IMR-90 (cell line): ENCODE measurements at regions not wholly inside any gene's neighbourhood (a gene's known extent, or its start where the extent isn't known, plus 50 kb on each side); places are given as distances from the start of the nearest gene placed in this dataset.

Experiments used
- ATAC-seq: fragments of 200-7000 bp; cut with Tn5 transposase; 2 replicates; pipeline ENCODE4 v1.9.1; 2020; ENCODE audit warnings: low read depth, mild to moderate bottlenecking, moderate library complexity
- BruUV-seq: library from RNA; stranded (reverse); fragments of 400-500 nt; replicated peaks from 2 replicates; lab custom pipeline; 2021; lab: Mats Ljungman, UMichigan
- CTCF ChIA-PET: fragments of 300-600 bp; formaldehyde crosslinking; extraction: SDS; loops from one replicate; lab custom pipeline; 2021; ENCODE audit warnings: antibody characterized with exemption; lab: Yijun Ruan, JAX
- POLR2A ChIA-PET: fragments of 300-600 bp; sonication (Branson Sonifier 250); formaldehyde crosslinking; loops from one replicate; lab custom pipeline; 2022; ENCODE audit warnings: antibody characterized with exemption; ENCODE audit not compliant: unreplicated experiment; lab: Charles Lee
- DNase-seq: peaks from one replicate; pipeline ENCODE4 v3.0.0; 2013
- H2AFZ ChIP-seq: replicated peaks from 2 replicates; pipeline ENCODE3; 2013; ENCODE audit warnings: low read length, mild to moderate bottlenecking; ENCODE audit not compliant: poor library complexity
- H2AK5ac ChIP-seq: 2 replicates; pipeline ENCODE4 v1.6.1; 2013; ENCODE audit warnings: low read depth, low read length, inconsistent platforms
- H2AK9ac ChIP-seq: replicated peaks from 2 replicates; pipeline ENCODE3; 2013; ENCODE audit warnings: mild to moderate bottlenecking, low read depth, low read length, moderate library complexity; ENCODE audit not compliant: poor library complexity
- H2BK120ac ChIP-seq: 2 replicates; pipeline ENCODE4 v1.6.1; 2013; ENCODE audit warnings: low read depth, low read length, inconsistent platforms
- H2BK15ac ChIP-seq: 3 replicates; pipeline ENCODE4 v1.6.1; 2013; ENCODE audit warnings: low read depth, low read length, inconsistent platforms
- H2BK20ac ChIP-seq: 2 replicates; pipeline ENCODE4 v1.6.1; 2013; ENCODE audit warnings: low read depth, mild to moderate bottlenecking, inconsistent platforms, low read length, moderate library complexity
- H2BK5ac ChIP-seq: 2 replicates; pipeline ENCODE4 v1.6.1; 2013; ENCODE audit warnings: mild to moderate bottlenecking, low read depth, low read length, inconsistent platforms; ENCODE audit not compliant: poor library complexity, severe bottlenecking
- H3K14ac ChIP-seq: replicated peaks from 2 replicates; pipeline ENCODE4 v1.6.1; 2013; ENCODE audit warnings: low read depth, low read length, inconsistent platforms
- H3K18ac ChIP-seq: 2 replicates; pipeline ENCODE4 v1.6.1; 2013; ENCODE audit warnings: low read depth, low read length, control low read depth
- H3K23ac ChIP-seq: 2 replicates; pipeline ENCODE4 v1.6.1; 2013; ENCODE audit warnings: low read depth, low read length, inconsistent platforms
- H3K27ac ChIP-seq: 2 replicates; pipeline ENCODE4 v1.5.1; 2013; ENCODE audit warnings: mild to moderate bottlenecking, control low read depth, low read length; ENCODE audit not compliant: insufficient read depth
- H3K27me3 ChIP-seq: 2 replicates; pipeline ENCODE4 v1.6.1; 2013; ENCODE audit warnings: low read length; ENCODE audit not compliant: control insufficient read depth, insufficient read depth
- H3K36me3 ChIP-seq: 2 replicates; pipeline ENCODE4 v1.6.1; 2013; ENCODE audit warnings: low read length, mixed read lengths; ENCODE audit not compliant: control insufficient read depth, insufficient read depth
- H3K4ac ChIP-seq: 2 replicates; pipeline ENCODE4 v1.6.1; 2013; ENCODE audit warnings: low read depth, low read length, inconsistent platforms
- H3K4me1 ChIP-seq: 2 replicates; pipeline ENCODE4 v1.6.1; 2013; ENCODE audit warnings: low read length, mixed read lengths; ENCODE audit not compliant: control insufficient read depth, insufficient read depth
- H3K4me2 ChIP-seq: 2 replicates; pipeline ENCODE4 v1.6.1; 2013; ENCODE audit warnings: low read depth, mild to moderate bottlenecking, control low read depth, low read length, moderate library complexity
- H3K4me3 ChIP-seq: 2 replicates; pipeline ENCODE4 v1.5.1; 2013; ENCODE audit warnings: low read depth, mild to moderate bottlenecking, control low read depth, low read length, moderate library complexity; ENCODE audit not compliant: insufficient read depth
- H3K56ac ChIP-seq: 2 replicates; pipeline ENCODE4 v1.6.1; 2013; ENCODE audit warnings: low read length, inconsistent platforms; ENCODE audit not compliant: insufficient read depth; ENCODE audit errors: extremely low read depth
- H3K79me1 ChIP-seq, 2 experiments: 2 replicates each; pipeline ENCODE4 v1.6.1; 2013; ENCODE audit warnings: low read length in 2 of 2, inconsistent platforms in 1 of 2, low read depth in 1 of 2
- H3K9ac ChIP-seq: 2 replicates; pipeline ENCODE4 v1.6.1; 2013; ENCODE audit warnings: low read depth, low read length, control low read depth
- H3K9me1 ChIP-seq: 2 replicates; pipeline ENCODE4 v1.6.1; 2013; ENCODE audit warnings: low read length, inconsistent platforms; ENCODE audit not compliant: insufficient read depth
- H3K9me3 ChIP-seq: 2 replicates; pipeline ENCODE4 v1.6.1; 2013; ENCODE audit warnings: low read length; ENCODE audit not compliant: control insufficient read depth, insufficient read depth
- H4K20me1 ChIP-seq: 2 replicates; pipeline ENCODE4 v1.6.1; 2013; ENCODE audit warnings: low read length, inconsistent platforms; ENCODE audit not compliant: insufficient read depth
- H4K5ac ChIP-seq: 2 replicates; pipeline ENCODE4 v1.6.1; 2013; ENCODE audit warnings: mild to moderate bottlenecking, low read depth, low read length, control low read depth
- H4K8ac ChIP-seq, 2 experiments: 2 replicates each; pipeline ENCODE4 v1.6.1; 2013; ENCODE audit warnings: low read depth in 2 of 2, low read length in 2 of 2, control low read depth in 1 of 2, inconsistent platforms in 1 of 2
- H4K91ac ChIP-seq: 2 replicates; pipeline ENCODE4 v1.6.1; 2013; ENCODE audit warnings: low read depth, low read length, inconsistent platforms; ENCODE audit not compliant: insufficient read depth
- RAD21 ChIP-seq: IDR thresholded peaks from 2 replicates; pipeline ENCODE4 v1.6.1; 2012; ENCODE audit warnings: low read length, improper control_type of control experiment
- RFX5 ChIP-seq: IDR thresholded peaks from 2 replicates; pipeline ENCODE4 v1.8.0; 2012; ENCODE audit warnings: low read depth, mild to moderate bottlenecking, low read length, moderate library complexity
- WGBS, 2 experiments: methylation state at CpG; one replicate each; pipeline versions ENCODE4 v1.1.5 to v1.1.7; 2013; ENCODE audit warnings: missing lambda C conversion rate in 2 of 2; ENCODE audit not compliant: insufficient read length in 1 of 2; ENCODE audit errors: extremely low coverage in 2 of 2; 5-methylcytosine and 5-hydroxymethylcytosine counted together
- dilution Hi-C: fragments of 300-500 bp; cut with HindIII; formaldehyde crosslinking; loops from one replicate; pipeline ENCODE4 v1.14.3; 2018; ENCODE audit warnings: low sequenced_read_pairs; ENCODE audit not compliant: unreplicated experiment
- in situ Hi-C: fragments of 300-500 bp; cut with MboI; formaldehyde crosslinking; loops from 3 replicates; pipeline ENCODE4 v1.14.3; 2019; ENCODE audit warnings: low sequenced_read_pairs, inconsistent platforms, mixed read lengths
- intact Hi-C: fragments of 100-400 bp; cut with micrococcal nuclease; formaldehyde crosslinking; loops from 2 replicates; pipeline ENCODE4 v1.10.0; 2022

- Histone ChIP-seq H3K56ac (no peak overlapping the region), H2AFZ (no peak overlapping the region), H2BK120ac (no peak overlapping the region), H3K9me1 (no peaks in the 10 kb centered on the region), H3K79me1 (no peaks in the 10 kb centered on the region), H3K4me2 (no peak overlapping the region), H4K8ac (no peak overlapping the region), H2AK5ac (no peak overlapping the region), H4K5ac (no peak overlapping the region), H2BK5ac (no peak overlapping the region), H2BK15ac (no peak overlapping the region), H2BK20ac (no peak overlapping the region), H3K18ac (no peak overlapping the region), H3K4me1 (no peaks in the 10 kb centered on the region), H3K27me3 (no peaks in the 10 kb centered on the region), H3K9ac (no peak overlapping the region), H3K4me3 (no peak overlapping the region), H4K91ac (no peak overlapping the region), H3K27ac (no peak overlapping the region), H4K20me1 (no peaks in the 10 kb centered on the region), H3K36me3 (no peaks in the 10 kb centered on the region), H3K23ac (no peak overlapping the region), H3K4ac (no peak overlapping the region), H3K9me3 (peaks cover 21% of the 10 kb centered on the region), H2AK9ac (no peak overlapping the region), H3K14ac (no peak overlapping the region)
- intact Hi-C loops (no loop called here), dilution Hi-C loops (no loop called here), in situ Hi-C loops (no loop called here)
- CTCF ChIA-PET, result no interaction called here
- DNase-seq (no peak), ATAC-seq (no peak)
- no CpG with 5 or more reads among the region's 2 CpGs for WGBS, 2 experiments
- BruUV-seq, result no TSS peak
- TF ChIP-seq RFX5, result no peak
- TF ChIP-seq RAD21, result no peak
- POLR2A ChIA-PET, result no interaction called here
These were observed 171.5 kb downstream of the BUB3 start for GRCh38 chr10:123325663-123326190.
